ENCODE measurements at regions not wholly inside any gene's neighbourhood (a gene's known extent, or its start where the extent isn't known, plus 50 kb on each side); places are given as distances from the start of the nearest gene placed in this dataset.
"Not testable (repeated sequence)": the region's sequence is repeated elsewhere in the genome, so short reads cannot be mapped to it uniquely, and the experiment has no call there.

- no peaks in the 10 kb centered on the region for H3K36me3 ChIP-seq (ENCODE audit: insufficient read depth, low read length)
- no peak for DNase-seq (ENCODE audit: low read depth, low spot score)
- H3K9ac ChIP-seq (ENCODE audit: insufficient read length), result no peak overlapping the region
- no peak overlapping the region for H3K27ac ChIP-seq
- no peaks in the 10 kb centered on the region for H3K9me3 ChIP-seq (ENCODE audit: low read depth, low read length)
- no peak overlapping the region for H3K4me3 ChIP-seq
- TF ChIP-seq EZH2 (IDR thresholded peaks at IDR 0.05) (no peak), FOXP2 (optimal IDR thresholded peaks at IDR 0.05; ENCODE audit: control extremely low read depth, extremely low read length, insufficient read depth) (no peak), POLR2AphosphoS5 (IDR thresholded peaks at IDR 0.05; ENCODE audit: borderline replicate concordance, low read depth, low read length) (no peak)
Measured at GRCh38 chr9:73280113-73280512, 128.4 kb downstream of the ANXA1 start.

- TF ChIP-seq FOXP2 (optimal IDR thresholded peaks at IDR 0.05; ENCODE audit: control extremely low read depth, extremely low read length, insufficient read depth) (no peak), EZH2 (IDR thresholded peaks at IDR 0.05) (no peak)
- H3K4me3 ChIP-seq, result no peak overlapping the region
- no peak overlapping the region for H3K9ac ChIP-seq (ENCODE audit: insufficient read length)
- no peak for DNase-seq (ENCODE audit: low read depth, low spot score)
- H3K9me3 ChIP-seq (ENCODE audit: low read depth, low read length), result no peaks in the 10 kb centered on the region
- no peaks in the 10 kb centered on the region for H3K36me3 ChIP-seq (ENCODE audit: insufficient read depth, low read length)
- no peak overlapping the region for H3K27ac ChIP-seq
Measured at GRCh38 chr9:73284377-73284776, 132.7 kb downstream of the ANXA1 start.

- H3K36me3 ChIP-seq (ENCODE audit: insufficient read depth, low read length), result no peaks in the 10 kb centered on the region
- H3K27ac ChIP-seq, result no peak overlapping the region
- no peak overlapping the region for H3K9ac ChIP-seq (ENCODE audit: insufficient read length)
- no peak for TF ChIP-seq EZH2 (IDR thresholded peaks at IDR 0.05)
- no peak for TF ChIP-seq FOXP2 (optimal IDR thresholded peaks at IDR 0.05; ENCODE audit: control extremely low read depth, extremely low read length, insufficient read depth)
- no peak for TF ChIP-seq POLR2AphosphoS5 (IDR thresholded peaks at IDR 0.05; ENCODE audit: borderline replicate concordance, low read depth, low read length)
- no peak for DNase-seq (ENCODE audit: low read depth, low spot score)
- no peaks in the 10 kb centered on the region for H3K9me3 ChIP-seq (ENCODE audit: low read depth, low read length)
- no peak overlapping the region for H3K4me3 ChIP-seq
Measured at GRCh38 chr9:73294336-73294735, 142.7 kb downstream of the ANXA1 start.

GRCh38 chr9:73325983-73326382 is 174.3 kb downstream of the ANXA1 start:
- H3K36me3 ChIP-seq (ENCODE audit: insufficient read depth, low read length), result no peaks in the 10 kb centered on the region
- H3K27ac ChIP-seq, result no peak overlapping the region
- no peak overlapping the region for H3K9ac ChIP-seq (ENCODE audit: insufficient read length)
- no peaks in the 10 kb centered on the region for H3K9me3 ChIP-seq (ENCODE audit: low read depth, low read length)
- H3K4me3 ChIP-seq, result no peak overlapping the region
- no peak for DNase-seq (ENCODE audit: low read depth, low spot score)
- TF ChIP-seq FOXP2 (optimal IDR thresholded peaks at IDR 0.05; ENCODE audit: control extremely low read depth, extremely low read length, insufficient read depth), result no peak
- no peak for TF ChIP-seq EZH2 (IDR thresholded peaks at IDR 0.05)
- no peak for TF ChIP-seq POLR2AphosphoS5 (IDR thresholded peaks at IDR 0.05; ENCODE audit: borderline replicate concordance, low read depth, low read length)

GRCh38 chr9:73327149-73327548 is 175.5 kb downstream of the ANXA1 start:
- no peaks in the 10 kb centered on the region for H3K9me3 ChIP-seq (ENCODE audit: low read depth, low read length)
- no peak overlapping the region for H3K27ac ChIP-seq
- no peak for TF ChIP-seq EZH2 (IDR thresholded peaks at IDR 0.05)
- no peak for TF ChIP-seq POLR2AphosphoS5 (IDR thresholded peaks at IDR 0.05; ENCODE audit: borderline replicate concordance, low read depth, low read length)
- no peak for TF ChIP-seq FOXP2 (optimal IDR thresholded peaks at IDR 0.05; ENCODE audit: control extremely low read depth, extremely low read length, insufficient read depth)
- H3K4me3 ChIP-seq, result no peak overlapping the region
- H3K36me3 ChIP-seq (ENCODE audit: insufficient read depth, low read length), result no peaks in the 10 kb centered on the region
- H3K9ac ChIP-seq (ENCODE audit: insufficient read length), result no peak overlapping the region
- DNase-seq (ENCODE audit: low read depth, low spot score), result no peak

- not testable (repeated sequence) for DNase-seq (ENCODE audit: low read depth, low spot score); H3K4me3 ChIP-seq; H3K9ac ChIP-seq (ENCODE audit: insufficient read length); H3K36me3 ChIP-seq (ENCODE audit: insufficient read depth, low read length); H3K9me3 ChIP-seq (ENCODE audit: low read depth, low read length); H3K27ac ChIP-seq
Measured at GRCh38 chr9:73337182-73337581, 185.5 kb downstream of the ANXA1 start.

- H3K4me3 ChIP-seq, result no peak overlapping the region
- H3K27ac ChIP-seq, result no peak overlapping the region
- TF ChIP-seq EZH2 (IDR thresholded peaks at IDR 0.05) (no peak), POLR2AphosphoS5 (IDR thresholded peaks at IDR 0.05; ENCODE audit: borderline replicate concordance, low read depth, low read length) (no peak), FOXP2 (optimal IDR thresholded peaks at IDR 0.05; ENCODE audit: control extremely low read depth, extremely low read length, insufficient read depth) (no peak)
- no peak for DNase-seq (ENCODE audit: low read depth, low spot score)
- no peak overlapping the region for H3K9ac ChIP-seq (ENCODE audit: insufficient read length)
- no peaks in the 10 kb centered on the region for H3K9me3 ChIP-seq (ENCODE audit: low read depth, low read length)
- no peaks in the 10 kb centered on the region for H3K36me3 ChIP-seq (ENCODE audit: insufficient read depth, low read length)
Measured at GRCh38 chr9:73344060-73344459, 192.4 kb downstream of the ANXA1 start.

- no peak overlapping the region for H3K9ac ChIP-seq (ENCODE audit: insufficient read length)
- no peak for DNase-seq (ENCODE audit: low read depth, low spot score)
- no peaks in the 10 kb centered on the region for H3K9me3 ChIP-seq (ENCODE audit: low read depth, low read length)
- no peak for TF ChIP-seq EZH2 (IDR thresholded peaks at IDR 0.05)
- TF ChIP-seq POLR2AphosphoS5 (IDR thresholded peaks at IDR 0.05; ENCODE audit: borderline replicate concordance, low read depth, low read length), result no peak
- TF ChIP-seq FOXP2 (optimal IDR thresholded peaks at IDR 0.05; ENCODE audit: control extremely low read depth, extremely low read length, insufficient read depth), result no peak
- no peak overlapping the region for H3K27ac ChIP-seq
- no peak overlapping the region for H3K4me3 ChIP-seq
- no peaks in the 10 kb centered on the region for H3K36me3 ChIP-seq (ENCODE audit: insufficient read depth, low read length)
Measured at GRCh38 chr9:73347123-73347522, 195.5 kb downstream of the ANXA1 start.

GRCh38 chr9:73347720-73348119 is 196.1 kb downstream of the ANXA1 start:
- no peak overlapping the region for H3K9ac ChIP-seq (ENCODE audit: insufficient read length)
- H3K4me3 ChIP-seq, result no peak overlapping the region
- H3K9me3 ChIP-seq (ENCODE audit: low read depth, low read length), result no peaks in the 10 kb centered on the region
- no peaks in the 10 kb centered on the region for H3K36me3 ChIP-seq (ENCODE audit: insufficient read depth, low read length)
- TF ChIP-seq POLR2AphosphoS5 (IDR thresholded peaks at IDR 0.05; ENCODE audit: borderline replicate concordance, low read depth, low read length) (no peak), EZH2 (IDR thresholded peaks at IDR 0.05) (no peak), FOXP2 (optimal IDR thresholded peaks at IDR 0.05; ENCODE audit: control extremely low read depth, extremely low read length, insufficient read depth) (no peak)
- H3K27ac ChIP-seq, result no peak overlapping the region
- no peak for DNase-seq (ENCODE audit: low read depth, low spot score)
